Thyroid gland (tissue), 4 donors: ENCODE measurements at regions not wholly inside any gene's neighbourhood (a gene's known extent, or its start where the extent isn't known, plus 50 kb on each side); places are given as distances from the start of the nearest gene placed in this dataset.

Experiments used
- POLR2A ChIP-seq, 2 donors: fragments of 450-650 bp; IDR thresholded peaks; one replicate each; pipeline ENCODE4 v1.6.1; 2017; ENCODE audit warnings: antibody characterized with exemption in 2 of 2, mild to moderate bottlenecking in 2 of 2, moderate library complexity in 1 of 2
- TF ChIP-seq, protein P1 (sequence below), 6 experiments: fragments of 200-600 bp in 3 of 6; fragments of 450-650 bp in 3 of 6; sonication (generic) in 3 of 6; IDR thresholded peaks; one replicate each; pipeline ENCODE4 v1.5.1; 2016 to 2019; ENCODE audit warnings: antibody characterized with exemption in 6 of 6, mild to moderate bottlenecking in 2 of 6, inconsistent platforms in 1 of 6, moderate library complexity in 1 of 6

DNA sequence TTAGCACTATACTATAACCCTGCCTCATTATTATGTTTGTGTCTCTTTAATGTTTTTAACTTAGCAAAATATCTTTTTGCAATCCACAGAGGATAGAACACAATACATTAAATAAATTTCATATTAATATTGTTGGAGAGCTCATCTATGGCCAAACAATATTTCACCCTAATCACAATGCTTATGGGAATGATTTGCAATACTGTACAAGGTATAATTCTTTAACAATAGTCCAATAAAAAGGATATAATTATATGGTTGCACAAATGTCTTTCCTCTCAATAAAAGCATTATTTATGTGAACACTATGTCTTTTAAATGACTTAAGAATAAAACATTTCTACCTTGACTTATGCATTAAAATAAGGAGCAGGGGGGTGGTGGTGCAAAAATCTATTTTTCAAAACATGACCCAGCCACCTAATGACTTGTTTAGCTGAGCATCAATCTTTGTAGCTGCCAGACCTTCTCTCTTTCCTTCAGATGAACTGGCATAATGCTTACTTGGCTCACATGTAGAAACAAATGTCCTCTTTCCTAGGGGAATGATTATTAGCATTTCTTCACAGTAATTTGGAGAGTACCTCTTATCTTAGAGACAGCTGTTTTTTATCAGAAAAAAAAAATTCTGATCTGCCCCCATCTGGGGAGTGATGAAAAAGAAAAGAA is 1933.6 kb upstream of the LRRTM1 start:
- TF ChIP-seq, protein P1, sequence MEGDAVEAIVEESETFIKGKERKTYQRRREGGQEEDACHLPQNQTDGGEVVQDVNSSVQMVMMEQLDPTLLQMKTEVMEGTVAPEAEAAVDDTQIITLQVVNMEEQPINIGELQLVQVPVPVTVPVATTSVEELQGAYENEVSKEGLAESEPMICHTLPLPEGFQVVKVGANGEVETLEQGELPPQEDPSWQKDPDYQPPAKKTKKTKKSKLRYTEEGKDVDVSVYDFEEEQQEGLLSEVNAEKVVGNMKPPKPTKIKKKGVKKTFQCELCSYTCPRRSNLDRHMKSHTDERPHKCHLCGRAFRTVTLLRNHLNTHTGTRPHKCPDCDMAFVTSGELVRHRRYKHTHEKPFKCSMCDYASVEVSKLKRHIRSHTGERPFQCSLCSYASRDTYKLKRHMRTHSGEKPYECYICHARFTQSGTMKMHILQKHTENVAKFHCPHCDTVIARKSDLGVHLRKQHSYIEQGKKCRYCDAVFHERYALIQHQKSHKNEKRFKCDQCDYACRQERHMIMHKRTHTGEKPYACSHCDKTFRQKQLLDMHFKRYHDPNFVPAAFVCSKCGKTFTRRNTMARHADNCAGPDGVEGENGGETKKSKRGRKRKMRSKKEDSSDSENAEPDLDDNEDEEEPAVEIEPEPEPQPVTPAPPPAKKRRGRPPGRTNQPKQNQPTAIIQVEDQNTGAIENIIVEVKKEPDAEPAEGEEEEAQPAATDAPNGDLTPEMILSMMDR (IDR thresholded peaks at IDR 0.05): no peak
- no peak for TF ChIP-seq POLR2A (IDR thresholded peaks at IDR 0.05)
